ENCODE measurements at regions not wholly inside any gene's neighbourhood (a gene's known extent, or its start where the extent isn't known, plus 50 kb on each side); places are given as distances from the start of the nearest gene placed in this dataset.

- no peak overlapping the region for H3K4me3 Mint-ChIP-seq
- H3K9me3 Mint-ChIP-seq = no peaks in the 10 kb centered on the region
- no peak overlapping the region for H3K27ac Mint-ChIP-seq
- no peak for ATAC-seq (replicated peaks)
- no peak for DNase-seq
- no peaks in the 10 kb centered on the region for H3K27me3 Mint-ChIP-seq
- H3K36me3 Mint-ChIP-seq (ENCODE audit: insufficient read depth) = peaks cover 1% of the 10 kb centered on the region
- no peaks in the 10 kb centered on the region for H3K4me1 Mint-ChIP-seq (ENCODE audit: low read depth in 2 of 2)
Observed at GRCh38 chr2:144026753-144027152, 493.2 kb downstream of the ZEB2 start.

- DNase-seq (no peak), ATAC-seq (replicated peaks) (no peak)
- H3K36me3 Mint-ChIP-seq (ENCODE audit: insufficient read depth) = no peaks in the 10 kb centered on the region
- no peak overlapping the region for H3K4me3 Mint-ChIP-seq
- no peaks in the 10 kb centered on the region for H3K27me3 Mint-ChIP-seq
- no peak overlapping the region for H3K27ac Mint-ChIP-seq
- H3K9me3 Mint-ChIP-seq = no peaks in the 10 kb centered on the region
- peaks cover 1 to 5% of the 10 kb centered on the region in 2 donors for H3K4me1 Mint-ChIP-seq (ENCODE audit: low read depth in 2 of 2)
Observed at GRCh38 chr2:144020047-144020446, 499.9 kb downstream of the ZEB2 start.

GRCh38 chr2:144015655-144016245, 504.2 kb downstream of the ZEB2 start:
- H3K36me3 Mint-ChIP-seq (ENCODE audit: insufficient read depth) = no peaks in the 10 kb centered on the region
- H3K9me3 Mint-ChIP-seq = no peaks in the 10 kb centered on the region
- no peak for ATAC-seq (replicated peaks)
- DNase-seq = no peak
- no peak overlapping the region for H3K27ac Mint-ChIP-seq
- H3K4me3 Mint-ChIP-seq = no peak overlapping the region
- H3K4me1 Mint-ChIP-seq (ENCODE audit: low read depth in 2 of 2) = peaks cover 4 to 11% of the 10 kb centered on the region in 2 donors
- H3K27me3 Mint-ChIP-seq = no peaks in the 10 kb centered on the region

GRCh38 chr2:144015036-144015435, 504.9 kb downstream of the ZEB2 start:
- Mint-ChIP-seq H3K4me3 (no peak overlapping the region), H3K4me1 (ENCODE audit: low read depth in 2 of 2) (peaks cover 4 to 11% of the 10 kb centered on the region in 2 donors), H3K27ac (no peak overlapping the region), H3K9me3 (no peaks in the 10 kb centered on the region), H3K27me3 (no peaks in the 10 kb centered on the region), H3K36me3 (ENCODE audit: insufficient read depth) (no peaks in the 10 kb centered on the region)
- no peak for ATAC-seq (replicated peaks)
- DNase-seq = no peak

- DNase-seq (no peak), ATAC-seq (replicated peaks) (no peak)
- Mint-ChIP-seq H3K4me3 (no peak overlapping the region), H3K4me1 (ENCODE audit: low read depth in 2 of 2) (peaks cover 3 to 11% of the 10 kb centered on the region in 2 donors), H3K36me3 (ENCODE audit: insufficient read depth) (no peaks in the 10 kb centered on the region), H3K27ac (no peak overlapping the region), H3K9me3 (no peaks in the 10 kb centered on the region), H3K27me3 (no peaks in the 10 kb centered on the region)
Observed at GRCh38 chr2:144014103-144014502, 505.8 kb downstream of the ZEB2 start.

- Mint-ChIP-seq H3K9me3 (no peaks in the 10 kb centered on the region), H3K27ac (no peak overlapping the region), H3K4me3 (no peak overlapping the region), H3K4me1 (ENCODE audit: low read depth in 2 of 2) (peaks cover 3 to 11% of the 10 kb centered on the region in 2 donors), H3K36me3 (ENCODE audit: insufficient read depth) (no peaks in the 10 kb centered on the region), H3K27me3 (no peaks in the 10 kb centered on the region)
- ATAC-seq (replicated peaks) (no peak), DNase-seq (no peak)
Observed at GRCh38 chr2:144012304-144012703, 507.6 kb downstream of the ZEB2 start.

GRCh38 chr2:144011553-144011952, 508.4 kb downstream of the ZEB2 start:
- H3K4me3 Mint-ChIP-seq = no peak overlapping the region
- ATAC-seq (replicated peaks) = no peak

GRCh38 chr2:144011098-144011497, 508.8 kb downstream of the ZEB2 start:
- DNase-seq (no peak), ATAC-seq (replicated peaks) (no peak)
- H3K36me3 Mint-ChIP-seq (ENCODE audit: insufficient read depth) = no peaks in the 10 kb centered on the region
- H3K4me1 Mint-ChIP-seq (ENCODE audit: low read depth in 2 of 2) = peaks cover 3 to 9% of the 10 kb centered on the region in 2 donors
- H3K9me3 Mint-ChIP-seq = no peaks in the 10 kb centered on the region
- H3K27ac Mint-ChIP-seq = no peak overlapping the region
- H3K27me3 Mint-ChIP-seq = no peaks in the 10 kb centered on the region
- H3K4me3 Mint-ChIP-seq = no peak overlapping the region

More at GRCh38 chr2:144011553-144011952, 508.4 kb downstream of the ZEB2 start:
- peaks cover 3 to 11% of the 10 kb centered on the region in 2 donors for H3K4me1 Mint-ChIP-seq (ENCODE audit: low read depth in 2 of 2)
- no peaks in the 10 kb centered on the region for H3K27me3 Mint-ChIP-seq
- DNase-seq = no peak
- H3K9me3 Mint-ChIP-seq = no peaks in the 10 kb centered on the region
- H3K36me3 Mint-ChIP-seq (ENCODE audit: insufficient read depth) = no peaks in the 10 kb centered on the region
- no peak overlapping the region for H3K27ac Mint-ChIP-seq

- Mint-ChIP-seq H3K9me3 (no peaks in the 10 kb centered on the region), H3K4me3 (no peak overlapping the region), H3K27me3 (no peaks in the 10 kb centered on the region), H3K36me3 (ENCODE audit: insufficient read depth) (no peaks in the 10 kb centered on the region), H3K4me1 (ENCODE audit: low read depth in 2 of 2) (peaks cover 3 to 8% of the 10 kb centered on the region in 2 donors), H3K27ac (no peak overlapping the region)
- ATAC-seq (replicated peaks) (no peak), DNase-seq (no peak)
Observed at GRCh38 chr2:144010096-144010836, 509.7 kb downstream of the ZEB2 start.

GRCh38 chr2:144006139-144006538, 513.8 kb downstream of the ZEB2 start:
- Mint-ChIP-seq H3K27me3 (no peaks in the 10 kb centered on the region), H3K4me1 (ENCODE audit: low read depth in 2 of 2) (no peaks in the 10 kb centered on the region), H3K36me3 (ENCODE audit: insufficient read depth) (no peaks in the 10 kb centered on the region), H3K27ac (no peak overlapping the region), H3K9me3 (no peaks in the 10 kb centered on the region), H3K4me3 (no peak overlapping the region)
- ATAC-seq (replicated peaks) (no peak), DNase-seq (no peak)

- Mint-ChIP-seq H3K27me3 (no peaks in the 10 kb centered on the region), H3K4me1 (ENCODE audit: low read depth in 2 of 2) (no peaks in the 10 kb centered on the region), H3K36me3 (ENCODE audit: insufficient read depth) (peaks cover 6% of the 10 kb centered on the region), H3K27ac (no peak overlapping the region), H3K9me3 (no peaks in the 10 kb centered on the region), H3K4me3 (no peak overlapping the region)
- DNase-seq (no peak), ATAC-seq (replicated peaks) (no peak)
Observed at GRCh38 chr2:144004742-144005141, 515.2 kb downstream of the ZEB2 start.

GRCh38 chr2:144003460-144004075, 516.4 kb downstream of the ZEB2 start:
- Mint-ChIP-seq H3K27ac (no peak overlapping the region), H3K9me3 (no peaks in the 10 kb centered on the region), H3K4me1 (ENCODE audit: low read depth in 2 of 2) (no peaks in the 10 kb centered on the region), H3K36me3 (ENCODE audit: insufficient read depth) (peaks cover 9% of the 10 kb centered on the region), H3K27me3 (no peaks in the 10 kb centered on the region), H3K4me3 (no peak overlapping the region)
- ATAC-seq (replicated peaks) (no peak), DNase-seq (no peak)

- DNase-seq = no peak
- no peak for ATAC-seq (replicated peaks)
- Mint-ChIP-seq H3K9me3 (no peaks in the 10 kb centered on the region), H3K36me3 (ENCODE audit: insufficient read depth) (peaks cover 9% of the 10 kb centered on the region), H3K4me3 (no peak overlapping the region), H3K27ac (no peak overlapping the region), H3K27me3 (no peaks in the 10 kb centered on the region), H3K4me1 (ENCODE audit: low read depth in 2 of 2) (no peaks in the 10 kb centered on the region)
Observed at GRCh38 chr2:143996974-143997373, 522.9 kb downstream of the ZEB2 start.

GRCh38 chr2:143994961-143995360, 525.0 kb downstream of the ZEB2 start:
- ATAC-seq (replicated peaks) = no peak
- Mint-ChIP-seq H3K4me1 (ENCODE audit: low read depth in 2 of 2) (no peaks in the 10 kb centered on the region), H3K27me3 (no peaks in the 10 kb centered on the region), H3K9me3 (no peaks in the 10 kb centered on the region), H3K27ac (no peak overlapping the region), H3K36me3 (ENCODE audit: insufficient read depth) (peaks cover 3% of the 10 kb centered on the region), H3K4me3 (no peak overlapping the region)
- no peak for DNase-seq

Data from effector memory CD8-positive, alpha-beta T cell (primary cell).